Activated naive CD4-positive, alpha-beta T cell (primary cell): ENCODE measurements at regions not wholly inside any gene's neighbourhood (a gene's known extent, or its start where the extent isn't known, plus 50 kb on each side); places are given as distances from the start of the nearest gene placed in this dataset.

ENCODE experiments used
- DNase-seq, 4 experiments: peaks; one replicate each; lab custom pipeline; 2025; lab: John Stamatoyannopoulos, UW

DNA sequence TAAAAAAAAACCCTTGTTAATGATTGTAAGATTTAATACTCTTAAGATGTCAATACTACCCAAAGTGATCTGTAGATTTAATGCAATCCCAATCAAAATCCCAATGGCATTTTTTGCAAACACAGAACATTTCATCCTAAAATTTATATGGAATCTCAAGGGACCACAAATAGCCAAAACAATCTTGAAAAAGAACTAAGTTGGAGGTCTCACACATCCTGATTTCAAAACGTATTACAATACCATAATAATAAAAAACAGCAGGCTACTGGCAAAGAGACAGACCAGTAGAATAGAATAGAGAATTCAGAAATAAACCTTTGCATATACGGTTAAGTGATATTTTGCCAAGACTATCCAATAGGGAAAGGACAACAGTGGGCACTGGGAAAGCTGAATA lies 331.9 kb upstream of the JARID2 start:
- no peak for DNase-seq

GRCh38 chr6:14915888-14916832 lies 329.7 kb upstream of the JARID2 start:
- DNase-seq = no peak

- no peak for DNase-seq
These were observed 328.6 kb upstream of the JARID2 start for GRCh38 chr6:14917109-14917910.

- no peak for DNase-seq
These were observed 327.5 kb upstream of the JARID2 start for GRCh38 chr6:14918200-14918907.

- no peak for DNase-seq
These were observed 326.7 kb upstream of the JARID2 start for GRCh38 chr6:14919038-14919670.

GRCh38 chr6:14920276-14920675 lies 325.6 kb upstream of the JARID2 start:
- DNase-seq = no peak

- no peak for DNase-seq
These were observed 324.7 kb upstream of the JARID2 start for GRCh38 chr6:14921170-14921569.

GRCh38 chr6:14921878-14922671 lies 323.8 kb upstream of the JARID2 start:
- no peak for DNase-seq

DNA sequence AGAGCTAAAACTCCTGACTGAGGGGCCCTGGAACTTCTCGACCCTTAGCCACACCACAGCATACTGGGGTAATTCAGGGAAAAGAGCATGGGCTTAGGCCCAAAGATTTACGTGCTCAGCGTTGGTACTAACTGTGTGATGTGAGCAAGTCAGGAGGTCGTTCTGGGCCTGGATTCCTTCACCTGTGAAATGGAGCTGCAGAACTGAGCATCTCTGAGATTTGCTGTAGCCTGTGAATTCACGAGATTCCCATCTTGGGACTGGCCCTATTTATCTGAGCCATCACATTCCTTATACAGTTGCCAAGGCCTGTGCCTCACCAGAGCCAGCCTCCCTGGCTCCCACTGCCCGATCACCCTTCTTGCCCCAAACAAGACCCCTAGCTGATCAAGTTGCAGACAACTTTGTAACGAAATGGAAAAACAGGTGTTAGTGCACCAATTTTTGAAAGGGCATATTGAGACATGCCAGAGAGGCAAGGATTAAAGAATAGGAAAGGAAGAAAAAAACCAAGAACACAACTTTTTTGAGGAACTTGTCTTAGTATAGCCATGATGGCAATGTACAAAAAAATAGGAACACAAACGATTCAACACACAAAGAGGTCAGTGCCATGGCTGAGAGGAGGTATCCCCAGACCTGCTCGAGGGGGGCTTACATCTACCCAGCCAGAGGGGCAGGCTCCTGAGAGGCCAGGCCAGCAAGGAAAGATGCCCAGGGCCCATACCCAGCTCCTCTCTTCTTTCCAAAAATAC lies 323.0 kb upstream of the JARID2 start:
- DNase-seq = no peak

DNA sequence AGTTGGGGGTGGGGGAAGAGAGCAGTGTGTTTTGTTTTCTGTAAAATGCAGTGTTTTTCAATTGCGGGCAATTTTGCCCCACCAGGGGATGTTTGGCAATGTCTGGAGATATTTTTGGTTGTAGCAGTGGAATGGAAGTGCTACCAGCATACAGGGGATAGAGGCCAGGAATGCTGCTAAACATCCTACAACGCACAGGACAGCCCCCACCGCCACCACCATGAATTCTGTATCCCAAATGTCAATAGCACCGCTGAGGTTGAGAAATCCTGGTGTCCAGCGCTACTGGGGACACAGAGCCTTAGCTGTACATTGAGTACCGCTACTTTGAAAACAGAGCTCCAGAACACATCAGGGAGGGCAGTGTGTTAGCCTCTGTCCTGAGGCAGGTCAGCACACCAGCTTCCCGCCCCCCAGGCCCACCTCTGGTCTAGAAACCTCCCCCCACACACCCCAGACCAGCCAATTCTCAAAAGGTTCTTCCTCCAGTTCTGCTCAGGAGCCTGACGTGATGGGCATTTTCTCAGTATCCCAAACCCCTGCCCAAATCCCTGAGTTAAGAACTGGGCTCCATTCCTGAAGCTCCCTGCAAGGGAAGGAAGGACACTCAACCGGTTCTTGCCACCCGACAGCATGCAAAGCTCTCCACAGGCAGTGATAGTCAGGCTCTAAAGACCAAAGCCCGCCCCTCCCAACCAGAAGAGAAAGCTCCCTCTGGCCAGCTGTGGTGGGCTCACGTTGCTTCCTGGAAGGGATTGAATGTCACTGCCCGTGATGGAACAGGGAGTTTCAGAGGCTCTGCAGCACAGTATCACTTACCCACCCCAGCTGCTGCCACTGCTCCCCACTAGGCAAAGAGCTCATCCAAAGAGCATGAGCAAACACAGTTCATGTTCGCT lies 321.5 kb upstream of the JARID2 start:
- DNase-seq = no peak

- DNase-seq = no peak
These were observed 320.7 kb upstream of the JARID2 start for GRCh38 chr6:14925025-14925698.

DNA sequence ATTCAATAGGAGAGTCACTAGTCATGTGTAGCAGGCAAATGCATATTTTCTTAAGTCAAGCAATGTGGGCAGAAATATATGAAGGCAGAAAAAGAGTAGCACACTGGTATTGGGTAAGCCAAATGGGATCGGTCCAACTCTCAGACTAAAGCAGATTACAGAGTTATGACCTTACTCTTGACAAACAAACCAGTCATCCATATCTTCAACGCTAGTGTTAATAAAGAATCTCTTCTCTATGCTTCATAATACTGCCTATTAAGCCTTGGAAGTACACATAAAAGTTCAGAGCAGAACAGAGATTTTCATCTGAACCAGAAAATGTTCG lies 320.2 kb upstream of the JARID2 start:
- no peak for DNase-seq

GRCh38 chr6:14927398-14927797 lies 318.5 kb upstream of the JARID2 start:
- DNase-seq = no peak

GRCh38 chr6:14929291-14929690 lies 316.6 kb upstream of the JARID2 start:
- no peak for DNase-seq

- DNase-seq = no peak
These were observed 315.4 kb upstream of the JARID2 start for GRCh38 chr6:14930366-14930989.

DNA sequence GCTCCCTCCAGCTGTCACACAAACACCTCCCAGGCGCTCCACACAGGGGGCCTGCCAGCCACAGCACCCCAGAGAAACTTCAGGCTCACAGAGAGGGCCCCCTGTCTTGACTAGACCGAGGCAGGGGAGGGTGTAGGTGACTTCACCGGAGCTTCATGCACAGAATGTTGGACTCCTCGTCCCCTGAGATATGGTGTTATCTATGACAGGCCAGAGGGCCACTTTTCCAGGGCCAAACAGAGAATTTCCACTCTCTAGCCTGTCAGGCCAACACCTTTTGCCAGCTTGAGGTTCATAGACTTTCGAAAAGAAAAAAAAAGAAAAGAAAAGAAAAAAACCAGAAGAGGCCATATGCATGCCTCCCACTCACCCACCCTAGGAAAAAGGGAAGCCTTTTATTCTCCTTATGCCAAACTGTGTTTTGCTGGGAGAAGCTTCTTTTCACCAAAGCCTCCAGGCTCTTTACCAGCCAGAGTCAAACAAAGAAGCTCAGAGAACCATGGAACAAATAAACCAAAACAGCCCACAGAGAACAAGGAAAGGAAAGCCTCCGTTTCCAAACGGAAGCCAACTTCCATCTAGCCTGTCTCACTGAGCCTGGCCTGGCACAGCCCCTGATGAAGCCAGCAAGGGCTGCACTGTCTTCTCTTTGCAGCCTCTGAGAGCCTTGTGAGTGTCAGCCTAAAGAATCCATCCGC lies 313.2 kb upstream of the JARID2 start:
- DNase-seq = no peak

DNA sequence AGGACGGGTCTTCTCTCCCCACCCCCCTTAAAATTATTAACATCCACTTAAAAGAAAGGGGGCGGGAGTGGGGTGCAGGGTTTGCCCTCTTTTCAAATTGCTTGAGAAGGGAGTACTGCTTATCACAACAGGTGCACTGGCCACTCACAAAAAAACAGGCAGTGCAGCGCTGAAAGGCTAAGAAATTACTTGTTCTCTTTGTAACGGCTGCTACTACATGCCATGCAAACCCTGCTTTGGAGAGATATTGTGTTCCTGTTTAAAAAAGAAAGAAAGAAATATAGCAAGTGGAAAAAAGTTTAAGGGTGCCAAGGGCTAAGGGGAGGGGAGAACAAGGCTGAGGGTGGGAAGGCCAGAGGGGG lies 312.7 kb upstream of the JARID2 start:
- DNase-seq = no peak

GRCh38 chr6:14934013-14934412 lies 311.9 kb upstream of the JARID2 start:
- DNase-seq = no peak
